ENCODE measurements at regions not wholly inside any gene's neighbourhood (a gene's known extent, or its start where the extent isn't known, plus 50 kb on each side); places are given as distances from the start of the nearest gene placed in this dataset.

GRCh38 chr13:80256352-80256932 lies 84.5 kb downstream of the SPRY2 start:
- Histone ChIP-seq H3K4me2 (no peak overlapping the region), H3K36me3 (ENCODE audit: insufficient read depth) (no peaks in the 10 kb centered on the region), H3K79me2 (replicated peaks; ENCODE audit: insufficient read depth) (no peaks in the 10 kb centered on the region), H3K4me3 (no peak overlapping the region), H3K27ac (ENCODE audit: low read depth) (no peak overlapping the region), H3K27me3 (ENCODE audit: insufficient read depth) (no peaks in the 10 kb centered on the region), H3F3A (replicated peaks; ENCODE audit: low read depth) (no peaks in the 10 kb centered on the region), H2AFZ (peak overlapping the region; percentile 70), H4K20me1 (replicated peaks; ENCODE audit: insufficient read depth) (no peaks in the 10 kb centered on the region), H3K9me2 (ENCODE audit: insufficient read depth) (0 out of 2 replicates have a peak, but pooled peaks cover 4% of the 10 kb centered on the region), H3K4me1 (ENCODE audit: insufficient read depth) (no peaks in the 10 kb centered on the region)
- H3K27me3 Mint-ChIP-seq (ENCODE audit: insufficient read depth, low read depth, poor library complexity): peaks cover 3% of the 10 kb centered on the region
- H3K9me3 Mint-ChIP-seq: no peaks in the 10 kb centered on the region
- DNase-seq (ENCODE audit: low spot score): no peak
- no peaks in the 10 kb centered on the region; the same call in 2 of the 3 replicates for H3K4me1 Mint-ChIP-seq
- ATAC-seq: no peak
- H3K4me3 Mint-ChIP-seq: no peak overlapping the region
- TF ChIP-seq, protein P1, sequence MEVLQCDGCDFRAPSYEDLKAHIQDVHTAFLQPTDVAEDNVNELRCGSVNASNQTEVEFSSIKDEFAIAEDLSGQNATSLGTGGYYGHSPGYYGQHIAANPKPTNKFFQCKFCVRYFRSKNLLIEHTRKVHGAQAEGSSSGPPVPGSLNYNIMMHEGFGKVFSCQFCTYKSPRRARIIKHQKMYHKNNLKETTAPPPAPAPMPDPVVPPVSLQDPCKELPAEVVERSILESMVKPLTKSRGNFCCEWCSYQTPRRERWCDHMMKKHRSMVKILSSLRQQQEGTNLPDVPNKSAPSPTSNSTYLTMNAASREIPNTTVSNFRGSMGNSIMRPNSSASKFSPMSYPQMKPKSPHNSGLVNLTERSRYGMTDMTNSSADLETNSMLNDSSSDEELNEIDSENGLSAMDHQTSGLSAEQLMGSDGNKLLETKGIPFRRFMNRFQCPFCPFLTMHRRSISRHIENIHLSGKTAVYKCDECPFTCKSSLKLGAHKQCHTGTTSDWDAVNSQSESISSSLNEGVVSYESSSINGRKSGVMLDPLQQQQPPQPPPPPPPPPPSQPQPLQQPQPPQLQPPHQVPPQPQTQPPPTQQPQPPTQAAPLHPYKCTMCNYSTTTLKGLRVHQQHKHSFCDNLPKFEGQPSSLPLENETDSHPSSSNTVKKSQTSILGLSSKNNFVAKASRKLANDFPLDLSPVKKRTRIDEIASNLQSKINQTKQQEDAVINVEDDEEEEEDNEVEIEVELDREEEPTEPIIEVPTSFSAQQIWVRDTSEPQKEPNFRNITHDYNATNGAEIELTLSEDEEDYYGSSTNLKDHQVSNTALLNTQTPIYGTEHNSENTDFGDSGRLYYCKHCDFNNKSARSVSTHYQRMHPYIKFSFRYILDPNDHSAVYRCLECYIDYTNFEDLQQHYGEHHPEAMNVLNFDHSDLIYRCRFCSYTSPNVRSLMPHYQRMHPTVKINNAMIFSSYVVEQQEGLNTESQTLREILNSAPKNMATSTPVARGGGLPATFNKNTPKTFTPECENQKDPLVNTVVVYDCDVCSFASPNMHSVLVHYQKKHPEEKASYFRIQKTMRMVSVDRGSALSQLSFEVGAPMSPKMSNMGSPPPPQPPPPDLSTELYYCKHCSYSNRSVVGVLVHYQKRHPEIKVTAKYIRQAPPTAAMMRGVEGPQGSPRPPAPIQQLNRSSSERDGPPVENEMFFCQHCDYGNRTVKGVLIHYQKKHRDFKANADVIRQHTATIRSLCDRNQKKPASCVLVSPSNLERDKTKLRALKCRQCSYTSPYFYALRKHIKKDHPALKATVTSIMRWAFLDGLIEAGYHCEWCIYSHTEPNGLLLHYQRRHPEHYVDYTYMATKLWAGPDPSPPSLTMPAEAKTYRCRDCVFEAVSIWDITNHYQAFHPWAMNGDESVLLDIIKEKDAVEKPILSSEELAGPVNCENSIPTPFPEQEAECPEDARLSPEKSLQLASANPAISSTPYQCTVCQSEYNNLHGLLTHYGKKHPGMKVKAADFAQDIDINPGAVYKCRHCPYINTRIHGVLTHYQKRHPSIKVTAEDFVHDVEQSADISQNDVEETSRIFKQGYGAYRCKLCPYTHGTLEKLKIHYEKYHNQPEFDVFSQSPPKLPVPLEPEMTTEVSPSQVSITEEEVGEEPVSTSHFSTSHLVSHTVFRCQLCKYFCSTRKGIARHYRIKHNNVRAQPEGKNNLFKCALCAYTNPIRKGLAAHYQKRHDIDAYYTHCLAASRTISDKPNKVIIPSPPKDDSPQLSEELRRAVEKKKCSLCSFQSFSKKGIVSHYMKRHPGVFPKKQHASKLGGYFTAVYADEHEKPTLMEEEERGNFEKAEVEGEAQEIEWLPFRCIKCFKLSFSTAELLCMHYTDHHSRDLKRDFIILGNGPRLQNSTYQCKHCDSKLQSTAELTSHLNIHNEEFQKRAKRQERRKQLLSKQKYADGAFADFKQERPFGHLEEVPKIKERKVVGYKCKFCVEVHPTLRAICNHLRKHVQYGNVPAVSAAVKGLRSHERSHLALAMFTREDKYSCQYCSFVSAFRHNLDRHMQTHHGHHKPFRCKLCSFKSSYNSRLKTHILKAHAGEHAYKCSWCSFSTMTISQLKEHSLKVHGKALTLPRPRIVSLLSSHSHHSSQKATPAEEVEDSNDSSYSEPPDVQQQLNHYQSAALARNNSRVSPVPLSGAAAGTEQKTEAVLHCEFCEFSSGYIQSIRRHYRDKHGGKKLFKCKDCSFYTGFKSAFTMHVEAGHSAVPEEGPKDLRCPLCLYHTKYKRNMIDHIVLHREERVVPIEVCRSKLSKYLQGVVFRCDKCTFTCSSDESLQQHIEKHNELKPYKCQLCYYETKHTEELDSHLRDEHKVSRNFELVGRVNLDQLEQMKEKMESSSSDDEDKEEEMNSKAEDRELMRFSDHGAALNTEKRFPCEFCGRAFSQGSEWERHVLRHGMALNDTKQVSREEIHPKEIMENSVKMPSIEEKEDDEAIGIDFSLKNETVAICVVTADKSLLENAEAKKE (CRISPR knock-in tag; IDR thresholded peaks at IDR 0.05): no peak
- TF ChIP-seq ZNF331 (CRISPR knock-in tag; IDR thresholded peaks at IDR 0.05; ENCODE audit: low read depth): no peak
- TF ChIP-seq, protein P2, sequence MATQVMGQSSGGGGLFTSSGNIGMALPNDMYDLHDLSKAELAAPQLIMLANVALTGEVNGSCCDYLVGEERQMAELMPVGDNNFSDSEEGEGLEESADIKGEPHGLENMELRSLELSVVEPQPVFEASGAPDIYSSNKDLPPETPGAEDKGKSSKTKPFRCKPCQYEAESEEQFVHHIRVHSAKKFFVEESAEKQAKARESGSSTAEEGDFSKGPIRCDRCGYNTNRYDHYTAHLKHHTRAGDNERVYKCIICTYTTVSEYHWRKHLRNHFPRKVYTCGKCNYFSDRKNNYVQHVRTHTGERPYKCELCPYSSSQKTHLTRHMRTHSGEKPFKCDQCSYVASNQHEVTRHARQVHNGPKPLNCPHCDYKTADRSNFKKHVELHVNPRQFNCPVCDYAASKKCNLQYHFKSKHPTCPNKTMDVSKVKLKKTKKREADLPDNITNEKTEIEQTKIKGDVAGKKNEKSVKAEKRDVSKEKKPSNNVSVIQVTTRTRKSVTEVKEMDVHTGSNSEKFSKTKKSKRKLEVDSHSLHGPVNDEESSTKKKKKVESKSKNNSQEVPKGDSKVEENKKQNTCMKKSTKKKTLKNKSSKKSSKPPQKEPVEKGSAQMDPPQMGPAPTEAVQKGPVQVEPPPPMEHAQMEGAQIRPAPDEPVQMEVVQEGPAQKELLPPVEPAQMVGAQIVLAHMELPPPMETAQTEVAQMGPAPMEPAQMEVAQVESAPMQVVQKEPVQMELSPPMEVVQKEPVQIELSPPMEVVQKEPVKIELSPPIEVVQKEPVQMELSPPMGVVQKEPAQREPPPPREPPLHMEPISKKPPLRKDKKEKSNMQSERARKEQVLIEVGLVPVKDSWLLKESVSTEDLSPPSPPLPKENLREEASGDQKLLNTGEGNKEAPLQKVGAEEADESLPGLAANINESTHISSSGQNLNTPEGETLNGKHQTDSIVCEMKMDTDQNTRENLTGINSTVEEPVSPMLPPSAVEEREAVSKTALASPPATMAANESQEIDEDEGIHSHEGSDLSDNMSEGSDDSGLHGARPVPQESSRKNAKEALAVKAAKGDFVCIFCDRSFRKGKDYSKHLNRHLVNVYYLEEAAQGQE (IDR thresholded peaks at IDR 0.05; ENCODE audit: unreplicated experiment): no peak
- no peak for TF ChIP-seq POLR2AphosphoS5 (IDR thresholded peaks at IDR 0.05; ENCODE audit: low read depth)
- no peak for TF ChIP-seq EZH2phosphoT487 (IDR thresholded peaks at IDR 0.05; ENCODE audit: unreplicated experiment)
- TF ChIP-seq STAT1 (IDR thresholded peaks at IDR 0.05; ENCODE audit: unreplicated experiment): no peak
- no peak for TF ChIP-seq ETS1 (IDR thresholded peaks at IDR 0.05)
- TF ChIP-seq ZNF114 (CRISPR knock-in tag; IDR thresholded peaks at IDR 0.05): no peak
- TF ChIP-seq EZH2 (IDR thresholded peaks at IDR 0.05; ENCODE audit: low read depth, unreplicated experiment): no peak
- TF ChIP-seq CREB1 (CRISPR knock-in tag; IDR thresholded peaks at IDR 0.05; ENCODE audit: low read depth): no peak
- TF ChIP-seq NANOG (IDR thresholded peaks at IDR 0.05; ENCODE audit: borderline replicate concordance): no peak
- TF ChIP-seq JUNB (IDR thresholded peaks at IDR 0.05; ENCODE audit: unreplicated experiment): no peak
- TF ChIP-seq, protein P3, sequence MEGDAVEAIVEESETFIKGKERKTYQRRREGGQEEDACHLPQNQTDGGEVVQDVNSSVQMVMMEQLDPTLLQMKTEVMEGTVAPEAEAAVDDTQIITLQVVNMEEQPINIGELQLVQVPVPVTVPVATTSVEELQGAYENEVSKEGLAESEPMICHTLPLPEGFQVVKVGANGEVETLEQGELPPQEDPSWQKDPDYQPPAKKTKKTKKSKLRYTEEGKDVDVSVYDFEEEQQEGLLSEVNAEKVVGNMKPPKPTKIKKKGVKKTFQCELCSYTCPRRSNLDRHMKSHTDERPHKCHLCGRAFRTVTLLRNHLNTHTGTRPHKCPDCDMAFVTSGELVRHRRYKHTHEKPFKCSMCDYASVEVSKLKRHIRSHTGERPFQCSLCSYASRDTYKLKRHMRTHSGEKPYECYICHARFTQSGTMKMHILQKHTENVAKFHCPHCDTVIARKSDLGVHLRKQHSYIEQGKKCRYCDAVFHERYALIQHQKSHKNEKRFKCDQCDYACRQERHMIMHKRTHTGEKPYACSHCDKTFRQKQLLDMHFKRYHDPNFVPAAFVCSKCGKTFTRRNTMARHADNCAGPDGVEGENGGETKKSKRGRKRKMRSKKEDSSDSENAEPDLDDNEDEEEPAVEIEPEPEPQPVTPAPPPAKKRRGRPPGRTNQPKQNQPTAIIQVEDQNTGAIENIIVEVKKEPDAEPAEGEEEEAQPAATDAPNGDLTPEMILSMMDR (conservative IDR thresholded peaks at IDR 0.05; ENCODE audit: low read depth in 2 of 2): no peak
- no peak overlapping the region for H3K27ac Mint-ChIP-seq
- no peaks in the 10 kb centered on the region for H3K36me3 Mint-ChIP-seq (ENCODE audit: low read depth)

All from GM23338 (cell line).